ENCODE measurements at regions not wholly inside any gene's neighbourhood (a gene's known extent, or its start where the extent isn't known, plus 50 kb on each side); places are given as distances from the start of the nearest gene placed in this dataset.

DNA sequence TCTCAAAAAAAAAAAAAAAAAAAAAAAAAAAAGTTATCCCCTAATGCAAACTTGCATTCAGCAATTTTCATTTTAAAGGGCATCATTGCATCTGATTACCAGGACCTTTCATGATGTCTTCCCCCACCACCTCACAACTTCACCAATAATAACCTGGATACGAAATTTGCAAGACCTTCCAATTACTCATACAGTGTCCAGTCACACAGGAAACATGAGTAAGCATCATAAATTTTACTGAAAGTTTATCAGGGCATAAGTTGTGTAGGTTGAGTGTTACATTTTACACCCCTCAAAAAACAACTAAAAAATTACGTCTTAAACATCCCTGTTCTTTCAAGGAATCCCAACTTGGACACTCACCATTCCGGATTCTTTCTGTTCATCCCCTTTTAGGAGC lies 79.1 kb upstream of the ANKEF1 start:
- H3F3A ChIP-seq (replicated peaks; ENCODE audit: low read depth), result no peaks in the 10 kb centered on the region
- ATAC-seq (no peak), DNase-seq (ENCODE audit: low spot score) (no peak)
- H3K4me1 ChIP-seq (ENCODE audit: insufficient read depth), result no peaks in the 10 kb centered on the region
- H2AFZ ChIP-seq, result no peak overlapping the region
- H3K4me2 ChIP-seq, result no peak overlapping the region
- Mint-ChIP-seq H3K4me3 (no peak overlapping the region), H3K9me3 (no peaks in the 10 kb centered on the region; the same call in 2 of the 3 replicates), H3K4me1 (no peaks in the 10 kb centered on the region), H3K27me3 (ENCODE audit: insufficient read depth, low read depth, poor library complexity) (no peaks in the 10 kb centered on the region), H3K36me3 (ENCODE audit: low read depth) (no peaks in the 10 kb centered on the region), H3K27ac (no peak overlapping the region)
- H3K4me3 ChIP-seq, result no peak overlapping the region
- H3K9me2 ChIP-seq (ENCODE audit: insufficient read depth), result no peaks in the 10 kb centered on the region
- H3K27me3 ChIP-seq (ENCODE audit: insufficient read depth), result no peaks in the 10 kb centered on the region
- no peak overlapping the region for H3K27ac ChIP-seq (ENCODE audit: low read depth)
- TF ChIP-seq CREB1 (CRISPR knock-in tag; IDR thresholded peaks at IDR 0.05; ENCODE audit: low read depth), result no peak
- no peak for TF ChIP-seq EZH2phosphoT487 (IDR thresholded peaks at IDR 0.05; ENCODE audit: unreplicated experiment)
- TF ChIP-seq JUNB (IDR thresholded peaks at IDR 0.05; ENCODE audit: unreplicated experiment), result no peak
- no peak for TF ChIP-seq NANOG (IDR thresholded peaks at IDR 0.05; ENCODE audit: borderline replicate concordance)
- TF ChIP-seq STAT1 (IDR thresholded peaks at IDR 0.05; ENCODE audit: unreplicated experiment), result no peak
- TF ChIP-seq, protein P1, sequence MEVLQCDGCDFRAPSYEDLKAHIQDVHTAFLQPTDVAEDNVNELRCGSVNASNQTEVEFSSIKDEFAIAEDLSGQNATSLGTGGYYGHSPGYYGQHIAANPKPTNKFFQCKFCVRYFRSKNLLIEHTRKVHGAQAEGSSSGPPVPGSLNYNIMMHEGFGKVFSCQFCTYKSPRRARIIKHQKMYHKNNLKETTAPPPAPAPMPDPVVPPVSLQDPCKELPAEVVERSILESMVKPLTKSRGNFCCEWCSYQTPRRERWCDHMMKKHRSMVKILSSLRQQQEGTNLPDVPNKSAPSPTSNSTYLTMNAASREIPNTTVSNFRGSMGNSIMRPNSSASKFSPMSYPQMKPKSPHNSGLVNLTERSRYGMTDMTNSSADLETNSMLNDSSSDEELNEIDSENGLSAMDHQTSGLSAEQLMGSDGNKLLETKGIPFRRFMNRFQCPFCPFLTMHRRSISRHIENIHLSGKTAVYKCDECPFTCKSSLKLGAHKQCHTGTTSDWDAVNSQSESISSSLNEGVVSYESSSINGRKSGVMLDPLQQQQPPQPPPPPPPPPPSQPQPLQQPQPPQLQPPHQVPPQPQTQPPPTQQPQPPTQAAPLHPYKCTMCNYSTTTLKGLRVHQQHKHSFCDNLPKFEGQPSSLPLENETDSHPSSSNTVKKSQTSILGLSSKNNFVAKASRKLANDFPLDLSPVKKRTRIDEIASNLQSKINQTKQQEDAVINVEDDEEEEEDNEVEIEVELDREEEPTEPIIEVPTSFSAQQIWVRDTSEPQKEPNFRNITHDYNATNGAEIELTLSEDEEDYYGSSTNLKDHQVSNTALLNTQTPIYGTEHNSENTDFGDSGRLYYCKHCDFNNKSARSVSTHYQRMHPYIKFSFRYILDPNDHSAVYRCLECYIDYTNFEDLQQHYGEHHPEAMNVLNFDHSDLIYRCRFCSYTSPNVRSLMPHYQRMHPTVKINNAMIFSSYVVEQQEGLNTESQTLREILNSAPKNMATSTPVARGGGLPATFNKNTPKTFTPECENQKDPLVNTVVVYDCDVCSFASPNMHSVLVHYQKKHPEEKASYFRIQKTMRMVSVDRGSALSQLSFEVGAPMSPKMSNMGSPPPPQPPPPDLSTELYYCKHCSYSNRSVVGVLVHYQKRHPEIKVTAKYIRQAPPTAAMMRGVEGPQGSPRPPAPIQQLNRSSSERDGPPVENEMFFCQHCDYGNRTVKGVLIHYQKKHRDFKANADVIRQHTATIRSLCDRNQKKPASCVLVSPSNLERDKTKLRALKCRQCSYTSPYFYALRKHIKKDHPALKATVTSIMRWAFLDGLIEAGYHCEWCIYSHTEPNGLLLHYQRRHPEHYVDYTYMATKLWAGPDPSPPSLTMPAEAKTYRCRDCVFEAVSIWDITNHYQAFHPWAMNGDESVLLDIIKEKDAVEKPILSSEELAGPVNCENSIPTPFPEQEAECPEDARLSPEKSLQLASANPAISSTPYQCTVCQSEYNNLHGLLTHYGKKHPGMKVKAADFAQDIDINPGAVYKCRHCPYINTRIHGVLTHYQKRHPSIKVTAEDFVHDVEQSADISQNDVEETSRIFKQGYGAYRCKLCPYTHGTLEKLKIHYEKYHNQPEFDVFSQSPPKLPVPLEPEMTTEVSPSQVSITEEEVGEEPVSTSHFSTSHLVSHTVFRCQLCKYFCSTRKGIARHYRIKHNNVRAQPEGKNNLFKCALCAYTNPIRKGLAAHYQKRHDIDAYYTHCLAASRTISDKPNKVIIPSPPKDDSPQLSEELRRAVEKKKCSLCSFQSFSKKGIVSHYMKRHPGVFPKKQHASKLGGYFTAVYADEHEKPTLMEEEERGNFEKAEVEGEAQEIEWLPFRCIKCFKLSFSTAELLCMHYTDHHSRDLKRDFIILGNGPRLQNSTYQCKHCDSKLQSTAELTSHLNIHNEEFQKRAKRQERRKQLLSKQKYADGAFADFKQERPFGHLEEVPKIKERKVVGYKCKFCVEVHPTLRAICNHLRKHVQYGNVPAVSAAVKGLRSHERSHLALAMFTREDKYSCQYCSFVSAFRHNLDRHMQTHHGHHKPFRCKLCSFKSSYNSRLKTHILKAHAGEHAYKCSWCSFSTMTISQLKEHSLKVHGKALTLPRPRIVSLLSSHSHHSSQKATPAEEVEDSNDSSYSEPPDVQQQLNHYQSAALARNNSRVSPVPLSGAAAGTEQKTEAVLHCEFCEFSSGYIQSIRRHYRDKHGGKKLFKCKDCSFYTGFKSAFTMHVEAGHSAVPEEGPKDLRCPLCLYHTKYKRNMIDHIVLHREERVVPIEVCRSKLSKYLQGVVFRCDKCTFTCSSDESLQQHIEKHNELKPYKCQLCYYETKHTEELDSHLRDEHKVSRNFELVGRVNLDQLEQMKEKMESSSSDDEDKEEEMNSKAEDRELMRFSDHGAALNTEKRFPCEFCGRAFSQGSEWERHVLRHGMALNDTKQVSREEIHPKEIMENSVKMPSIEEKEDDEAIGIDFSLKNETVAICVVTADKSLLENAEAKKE (CRISPR knock-in tag; IDR thresholded peaks at IDR 0.05), result no peak
- TF ChIP-seq, protein P2, sequence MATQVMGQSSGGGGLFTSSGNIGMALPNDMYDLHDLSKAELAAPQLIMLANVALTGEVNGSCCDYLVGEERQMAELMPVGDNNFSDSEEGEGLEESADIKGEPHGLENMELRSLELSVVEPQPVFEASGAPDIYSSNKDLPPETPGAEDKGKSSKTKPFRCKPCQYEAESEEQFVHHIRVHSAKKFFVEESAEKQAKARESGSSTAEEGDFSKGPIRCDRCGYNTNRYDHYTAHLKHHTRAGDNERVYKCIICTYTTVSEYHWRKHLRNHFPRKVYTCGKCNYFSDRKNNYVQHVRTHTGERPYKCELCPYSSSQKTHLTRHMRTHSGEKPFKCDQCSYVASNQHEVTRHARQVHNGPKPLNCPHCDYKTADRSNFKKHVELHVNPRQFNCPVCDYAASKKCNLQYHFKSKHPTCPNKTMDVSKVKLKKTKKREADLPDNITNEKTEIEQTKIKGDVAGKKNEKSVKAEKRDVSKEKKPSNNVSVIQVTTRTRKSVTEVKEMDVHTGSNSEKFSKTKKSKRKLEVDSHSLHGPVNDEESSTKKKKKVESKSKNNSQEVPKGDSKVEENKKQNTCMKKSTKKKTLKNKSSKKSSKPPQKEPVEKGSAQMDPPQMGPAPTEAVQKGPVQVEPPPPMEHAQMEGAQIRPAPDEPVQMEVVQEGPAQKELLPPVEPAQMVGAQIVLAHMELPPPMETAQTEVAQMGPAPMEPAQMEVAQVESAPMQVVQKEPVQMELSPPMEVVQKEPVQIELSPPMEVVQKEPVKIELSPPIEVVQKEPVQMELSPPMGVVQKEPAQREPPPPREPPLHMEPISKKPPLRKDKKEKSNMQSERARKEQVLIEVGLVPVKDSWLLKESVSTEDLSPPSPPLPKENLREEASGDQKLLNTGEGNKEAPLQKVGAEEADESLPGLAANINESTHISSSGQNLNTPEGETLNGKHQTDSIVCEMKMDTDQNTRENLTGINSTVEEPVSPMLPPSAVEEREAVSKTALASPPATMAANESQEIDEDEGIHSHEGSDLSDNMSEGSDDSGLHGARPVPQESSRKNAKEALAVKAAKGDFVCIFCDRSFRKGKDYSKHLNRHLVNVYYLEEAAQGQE (IDR thresholded peaks at IDR 0.05; ENCODE audit: unreplicated experiment), result no peak
- no peak for TF ChIP-seq ETS1 (IDR thresholded peaks at IDR 0.05)
- TF ChIP-seq EZH2 (IDR thresholded peaks at IDR 0.05; ENCODE audit: low read depth, unreplicated experiment), result no peak
- no peak for TF ChIP-seq POLR2AphosphoS5 (IDR thresholded peaks at IDR 0.05; ENCODE audit: low read depth)
- TF ChIP-seq ZNF331 (CRISPR knock-in tag; IDR thresholded peaks at IDR 0.05; ENCODE audit: low read depth), result no peak
- no peak for TF ChIP-seq CTCF (conservative IDR thresholded peaks at IDR 0.05; ENCODE audit: low read depth in 2 of 2)
- H3K36me3 ChIP-seq (ENCODE audit: insufficient read depth), result no peaks in the 10 kb centered on the region
- no peaks in the 10 kb centered on the region for H3K79me2 ChIP-seq (replicated peaks; ENCODE audit: insufficient read depth)
- no peaks in the 10 kb centered on the region for H4K20me1 ChIP-seq (replicated peaks; ENCODE audit: insufficient read depth)
